ENCODE measurements at regions not wholly inside any gene's neighbourhood (a gene's known extent, or its start where the extent isn't known, plus 50 kb on each side); places are given as distances from the start of the nearest gene placed in this dataset.

GRCh38 chr3:73848173-73848906 lies 223.6 kb upstream of the PDZRN3 start:
- no peak overlapping the region for H3K4me3 ChIP-seq
- no peaks in the 10 kb centered on the region for H3K4me1 ChIP-seq
- no peaks in the 10 kb centered on the region for H3K27me3 ChIP-seq
- no peaks in the 10 kb centered on the region for H3K9me3 ChIP-seq
- no peak overlapping the region for H3K27ac ChIP-seq
- no peaks in the 10 kb centered on the region for H3K36me3 ChIP-seq
- no peak for DNase-seq (ENCODE audit: low spot score in 2 of 2)
- WGBS, 2 donors = 18 to 20% methylated on average over 4 of the region's 4 CpGs
- TF ChIP-seq EP300 (IDR thresholded peaks at IDR 0.05) (peak in 1 of 2 donors; percentile 9), CTCF (IDR thresholded peaks at IDR 0.05) (peak; percentile 51 to 66 (median 63)), POLR2A (IDR thresholded peaks at IDR 0.05) (no peak)

- no peak overlapping the region for H3K27ac ChIP-seq
- no peaks in the 10 kb centered on the region for H3K4me1 ChIP-seq
- 90 to 95% methylated on average over 3 of the region's 3 CpGs for WGBS, 2 donors
- H3K4me3 ChIP-seq = no peak overlapping the region
- no peaks in the 10 kb centered on the region for H3K36me3 ChIP-seq
- TF ChIP-seq CTCF (IDR thresholded peaks at IDR 0.05) (no peak), EP300 (IDR thresholded peaks at IDR 0.05) (no peak), POLR2A (IDR thresholded peaks at IDR 0.05) (no peak)
- DNase-seq (ENCODE audit: low spot score in 2 of 2) = no peak
- H3K27me3 ChIP-seq = no peaks in the 10 kb centered on the region
- H3K9me3 ChIP-seq = no peaks in the 10 kb centered on the region
Measured at GRCh38 chr3:73846951-73847350, 222.2 kb upstream of the PDZRN3 start.

DNA sequence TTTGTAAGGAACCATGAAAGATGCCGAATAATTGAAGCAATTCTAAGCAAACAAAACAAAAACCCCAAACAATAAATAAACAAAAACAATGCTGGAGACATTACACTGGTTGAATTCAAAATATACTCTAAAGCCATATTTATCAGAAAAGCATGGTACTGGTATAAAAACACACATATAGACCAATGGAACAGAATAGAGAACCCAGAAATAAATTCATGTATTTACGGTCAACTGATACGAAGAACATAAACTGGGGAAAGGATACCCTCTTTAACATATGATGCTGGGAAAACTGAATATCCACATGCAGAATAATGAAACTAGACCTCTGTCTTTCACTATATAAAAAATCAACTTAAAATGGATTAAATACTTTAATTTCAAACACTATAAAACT lies 214.3 kb upstream of the PDZRN3 start:
- no peak overlapping the region for H3K4me3 ChIP-seq
- H3K36me3 ChIP-seq = no peaks in the 10 kb centered on the region
- TF ChIP-seq CTCF (IDR thresholded peaks at IDR 0.05) (no peak), POLR2A (IDR thresholded peaks at IDR 0.05) (no peak), EP300 (IDR thresholded peaks at IDR 0.05) (no peak)
- H3K27ac ChIP-seq = no peak overlapping the region
- no peaks in the 10 kb centered on the region for H3K27me3 ChIP-seq
- peaks cover 0 to 24% (median 3%) of the 10 kb centered on the region in 4 donors for H3K9me3 ChIP-seq
- H3K4me1 ChIP-seq = no peaks in the 10 kb centered on the region
- WGBS, 2 donors = 90 to 93% methylated on average over 3 of the region's 3 CpGs
- DNase-seq (ENCODE audit: low spot score in 2 of 2) = no peak

GRCh38 chr3:73835945-73836344 lies 211.2 kb upstream of the PDZRN3 start:
- H3K4me3 ChIP-seq = no peak overlapping the region
- H3K27ac ChIP-seq = no peak overlapping the region
- H3K9me3 ChIP-seq = peaks cover 0 to 24% (median 3%) of the 10 kb centered on the region in 4 donors
- H3K27me3 ChIP-seq = no peaks in the 10 kb centered on the region
- TF ChIP-seq POLR2A (IDR thresholded peaks at IDR 0.05) = no peak
- no peak for TF ChIP-seq EP300 (IDR thresholded peaks at IDR 0.05)
- TF ChIP-seq CTCF (IDR thresholded peaks at IDR 0.05) = no peak
- no peaks in the 10 kb centered on the region for H3K36me3 ChIP-seq
- DNase-seq (ENCODE audit: low spot score in 2 of 2) = no peak
- no peaks in the 10 kb centered on the region for H3K4me1 ChIP-seq

DNA sequence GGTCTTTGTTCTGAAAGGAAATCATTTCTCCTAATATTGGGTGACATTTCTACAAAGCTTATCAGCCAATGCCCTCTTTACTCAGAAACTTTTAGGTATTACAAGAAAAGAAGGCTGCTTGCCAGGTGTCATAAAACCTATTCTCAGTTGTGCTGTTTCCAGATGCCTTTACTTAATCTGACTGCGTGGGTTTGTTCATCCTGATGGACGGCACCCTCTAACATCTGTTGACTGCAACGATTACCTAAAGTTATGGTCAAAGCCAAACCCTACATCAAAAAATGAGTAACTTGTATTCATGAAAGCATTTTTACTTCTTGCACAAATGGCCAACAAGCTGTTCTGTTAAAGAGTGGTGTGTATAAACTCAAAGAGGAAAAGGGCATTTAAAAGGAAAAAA lies 207.7 kb upstream of the PDZRN3 start:
- 39 to 53% methylated on average over 3 of the region's 3 CpGs for WGBS, 2 donors

More for the DNA sequence above, 207.7 kb upstream of the PDZRN3 start:
- DNase-seq (ENCODE audit: low spot score in 2 of 2) = no peak
- H3K27ac ChIP-seq = no peak overlapping the region
- no peak overlapping the region for H3K4me3 ChIP-seq
- H3K27me3 ChIP-seq = no peaks in the 10 kb centered on the region
- H3K4me1 ChIP-seq = peaks cover 0 to 12% (median 0%) of the 10 kb centered on the region in 4 donors
- no peaks in the 10 kb centered on the region for H3K36me3 ChIP-seq
- TF ChIP-seq EP300 (IDR thresholded peaks at IDR 0.05) (no peak), POLR2A (IDR thresholded peaks at IDR 0.05) (no peak), CTCF (IDR thresholded peaks at IDR 0.05) (no peak)
- peaks cover 0 to 24% (median 3%) of the 10 kb centered on the region in 4 donors for H3K9me3 ChIP-seq

Measured in tibial nerve (tissue), 4 donors.